GM12892 (cell line): ENCODE measurements at regions not wholly inside any gene's neighbourhood (a gene's known extent, or its start where the extent isn't known, plus 50 kb on each side); places are given as distances from the start of the nearest gene placed in this dataset.

Experiments used
- POLR2A ChIP-seq: IDR thresholded peaks from 2 replicates; pipeline ENCODE4 v1.6.1; 2011; ENCODE audit warnings: low read depth, low read length, control low read depth
- POLR2AphosphoS5 ChIP-seq: IDR thresholded peaks from 2 replicates; pipeline ENCODE4 v1.6.1; 2011; ENCODE audit warnings: low read depth, low read length, control low read depth
- TAF1 ChIP-seq: IDR thresholded peaks from 2 replicates; pipeline ENCODE4 v1.6.1; 2011; ENCODE audit warnings: low read depth, mild to moderate bottlenecking, control low read depth, low read length, borderline replicate concordance

GRCh38 chr12:31801872-31802271 lies 73.1 kb upstream of the AMN1 start:
- no peak for TF ChIP-seq TAF1
- TF ChIP-seq POLR2A, result no peak
- no peak for TF ChIP-seq POLR2AphosphoS5
